ENCODE measurements at regions not wholly inside any gene's neighbourhood (a gene's known extent, or its start where the extent isn't known, plus 50 kb on each side); places are given as distances from the start of the nearest gene placed in this dataset.
"Not testable (repeated sequence)": the region's sequence is repeated elsewhere in the genome, so short reads cannot be mapped to it uniquely, and the experiment has no call there.

DNA sequence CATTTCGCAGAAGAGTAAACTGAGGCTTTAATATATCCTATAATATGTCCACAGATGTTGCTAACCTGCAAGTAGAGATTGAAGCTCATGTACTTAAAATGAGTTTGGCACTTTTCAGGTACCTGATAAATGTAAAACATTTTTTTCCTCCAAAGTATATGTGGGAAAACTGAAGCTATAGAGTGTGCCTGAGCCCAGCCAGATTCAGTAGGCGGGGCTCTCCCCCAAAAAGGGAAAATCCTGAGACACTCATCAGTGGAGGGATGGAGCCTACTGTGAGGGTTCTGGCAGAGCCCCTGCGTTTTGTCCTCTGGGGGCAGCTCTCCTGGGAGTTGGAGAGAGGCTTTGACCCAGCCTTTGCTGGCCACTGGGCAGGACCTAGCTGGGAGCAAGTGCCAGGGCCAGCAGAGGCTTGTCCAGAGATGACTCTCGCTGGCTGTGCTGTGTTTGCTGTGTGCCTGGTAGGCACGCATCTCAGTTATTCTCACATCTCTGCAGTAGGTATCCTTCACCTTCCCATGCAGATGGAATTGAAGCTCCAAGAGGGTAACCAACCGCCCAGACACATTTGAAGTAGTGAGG lies 81.1 kb upstream of the SPRY4 start:
- DNase-seq (ENCODE audit: low read depth, low spot score) = no peak

DNA sequence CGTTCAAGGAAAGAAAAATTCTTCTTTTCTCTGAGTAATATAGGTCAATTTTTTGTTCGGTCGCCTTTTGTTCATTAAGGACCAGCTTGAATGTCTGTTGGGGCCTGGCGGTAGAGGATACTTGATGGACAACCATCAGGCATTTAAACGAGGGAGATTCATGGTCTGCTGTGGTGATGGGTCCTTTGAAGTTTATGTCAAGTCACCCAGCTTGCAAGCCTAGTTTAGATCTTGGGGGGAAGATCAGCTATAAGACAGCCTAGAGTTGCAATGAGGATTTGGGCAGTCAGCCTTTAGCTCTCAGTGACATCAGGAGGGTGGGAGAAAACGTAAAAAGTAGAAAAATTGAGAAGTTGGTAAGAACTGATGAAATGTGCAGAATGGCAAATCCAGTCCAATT lies 80.2 kb upstream of the SPRY4 start:
- DNase-seq (ENCODE audit: low read depth, low spot score) = no peak

DNA sequence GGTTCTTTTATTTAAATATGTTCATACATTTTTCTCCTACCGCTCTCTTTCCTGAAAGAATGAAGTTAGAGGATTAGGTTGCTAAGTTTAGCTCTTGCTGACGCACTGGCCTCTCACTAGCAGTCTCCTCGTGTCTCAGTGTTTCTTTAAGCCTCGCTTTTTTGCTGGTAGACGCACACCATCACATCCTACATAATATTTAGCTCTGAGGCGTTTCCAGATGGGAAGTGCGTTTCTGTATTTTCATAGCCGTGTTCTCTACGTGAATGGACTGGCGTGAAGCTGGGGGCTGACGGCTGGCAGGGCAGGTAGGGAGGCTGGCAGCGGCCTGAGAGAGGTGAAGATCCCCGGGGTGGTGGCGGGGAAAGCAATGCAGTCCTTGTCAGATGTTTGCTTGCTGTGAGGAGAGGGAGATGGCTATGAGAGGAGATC lies 79.2 kb upstream of the SPRY4 start:
- DNase-seq (ENCODE audit: low read depth, low spot score) = no peak

DNA sequence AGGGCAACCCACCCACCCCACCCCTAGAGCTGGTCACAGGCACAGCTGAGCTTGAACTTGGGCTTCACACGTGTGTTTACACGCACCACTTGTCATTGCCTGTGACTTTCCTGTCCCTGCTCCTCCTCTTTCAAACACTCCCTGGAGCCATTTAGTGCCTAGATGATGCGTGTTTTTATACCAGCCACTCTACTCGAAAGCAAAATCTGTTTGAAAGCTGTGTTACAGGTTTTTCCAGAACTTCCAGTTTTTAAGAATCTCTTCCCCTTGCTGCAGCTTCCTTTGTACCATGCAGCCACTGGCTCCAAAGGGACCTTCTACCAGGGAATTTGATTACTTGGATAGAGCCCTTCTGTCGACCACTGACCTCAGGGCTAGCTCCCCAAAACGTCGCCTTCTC lies 78.8 kb upstream of the SPRY4 start:
- DNase-seq (ENCODE audit: low read depth, low spot score) = peak; percentile 63

GRCh38 chr5:142402752-142403318 lies 78.0 kb upstream of the SPRY4 start:
- DNase-seq (ENCODE audit: low read depth, low spot score) = no peak

DNA sequence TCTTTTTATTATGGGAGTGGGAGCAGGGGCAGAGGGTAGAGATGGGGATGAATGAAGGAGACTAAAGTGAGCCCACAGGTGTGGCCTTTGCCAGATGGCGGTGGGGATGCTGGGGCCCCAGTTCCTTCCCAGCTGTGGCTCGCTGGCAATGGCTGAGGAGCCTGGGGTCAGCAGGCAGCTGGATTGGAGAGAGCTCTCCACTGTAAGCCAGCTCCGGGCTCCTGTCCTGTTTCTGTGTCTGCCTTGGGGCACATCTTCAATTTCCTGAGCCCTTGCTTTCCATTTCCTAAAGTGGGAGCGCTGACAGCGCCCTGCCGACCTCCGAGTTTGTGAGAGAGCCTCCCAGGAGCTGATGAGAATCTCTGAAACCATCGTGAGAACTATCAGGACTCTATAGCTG lies 75.6 kb upstream of the SPRY4 start:
- DNase-seq (ENCODE audit: low read depth, low spot score) = no peak

DNA sequence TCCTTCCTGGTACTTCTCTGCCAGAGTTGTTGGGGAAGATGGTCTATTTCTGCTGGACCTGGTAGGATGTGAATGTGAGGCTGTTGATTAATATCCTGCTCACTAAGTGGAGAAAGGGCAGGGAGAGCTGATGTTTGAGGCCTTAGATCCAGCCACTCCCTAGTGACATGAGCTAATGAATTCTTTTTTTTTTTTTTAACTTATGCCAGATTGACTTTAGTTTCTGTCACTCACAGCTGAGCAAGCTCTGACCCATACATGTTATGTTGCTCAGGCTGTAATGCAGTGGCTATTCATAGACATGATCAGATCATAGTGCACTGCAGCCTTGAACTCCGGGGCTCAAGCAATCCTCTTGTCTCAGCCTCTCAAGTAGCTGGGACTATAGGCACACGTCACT lies 75.1 kb upstream of the SPRY4 start:
- DNase-seq (ENCODE audit: low read depth, low spot score) = no peak

DNA sequence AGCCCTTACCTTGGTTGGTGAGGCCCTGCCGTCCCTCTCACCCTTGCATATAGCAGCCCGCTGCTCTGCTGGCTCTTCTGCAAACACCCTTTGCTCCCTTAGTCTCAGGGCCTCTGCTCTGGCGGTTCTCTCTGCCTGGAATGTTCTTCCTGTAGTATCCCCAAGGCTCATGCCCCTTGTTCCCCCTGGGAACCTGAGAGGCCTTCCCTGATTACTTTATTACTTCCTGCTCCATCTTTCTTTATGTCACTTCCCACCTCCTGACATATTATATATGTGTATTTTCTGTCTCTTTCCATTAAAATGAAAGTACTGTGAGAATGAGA lies 73.9 kb upstream of the SPRY4 start:
- no peak for DNase-seq (ENCODE audit: low read depth, low spot score)

DNA sequence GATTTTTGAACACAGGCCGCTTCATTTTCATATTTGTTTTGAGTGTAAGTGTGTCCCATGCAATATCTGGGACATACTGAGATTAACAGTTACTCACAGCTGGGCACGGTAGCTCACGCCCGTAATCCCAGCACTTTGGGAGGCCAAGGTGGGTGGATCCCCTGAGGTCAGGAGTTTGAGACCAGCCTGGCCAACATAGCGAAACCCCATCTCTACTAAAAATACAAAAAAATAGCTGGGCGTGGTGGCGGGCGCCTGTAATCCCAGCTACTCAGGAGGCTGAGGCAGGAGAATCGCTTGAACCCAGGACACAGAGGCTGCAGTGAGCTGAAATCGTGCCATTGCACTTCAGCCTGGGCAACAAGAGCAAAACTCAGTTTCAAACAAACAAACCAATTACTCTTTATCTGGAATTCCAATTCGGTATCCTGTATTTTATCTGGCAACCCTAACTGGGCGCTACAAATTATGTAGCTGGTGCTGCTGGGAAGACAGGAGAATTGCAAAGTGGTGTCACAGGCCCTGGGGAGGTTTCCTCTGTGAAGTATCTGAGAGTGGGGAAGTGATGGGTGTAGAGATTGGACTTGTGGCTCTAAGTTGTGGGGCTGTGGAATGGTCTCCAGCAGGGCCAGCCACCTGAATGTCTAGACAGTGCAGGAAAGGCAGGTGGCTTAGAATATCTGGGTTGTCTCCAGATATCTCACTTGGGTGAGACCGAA lies 73.3 kb upstream of the SPRY4 start:
- not testable (repeated sequence) for DNase-seq (ENCODE audit: low read depth, low spot score)

- DNase-seq (ENCODE audit: low read depth, low spot score) = no peak
Observed at GRCh38 chr5:142397178-142397577, 72.4 kb upstream of the SPRY4 start.

- DNase-seq (ENCODE audit: low read depth, low spot score) = no peak
Observed at GRCh38 chr5:142396436-142397038, 71.7 kb upstream of the SPRY4 start.

DNA sequence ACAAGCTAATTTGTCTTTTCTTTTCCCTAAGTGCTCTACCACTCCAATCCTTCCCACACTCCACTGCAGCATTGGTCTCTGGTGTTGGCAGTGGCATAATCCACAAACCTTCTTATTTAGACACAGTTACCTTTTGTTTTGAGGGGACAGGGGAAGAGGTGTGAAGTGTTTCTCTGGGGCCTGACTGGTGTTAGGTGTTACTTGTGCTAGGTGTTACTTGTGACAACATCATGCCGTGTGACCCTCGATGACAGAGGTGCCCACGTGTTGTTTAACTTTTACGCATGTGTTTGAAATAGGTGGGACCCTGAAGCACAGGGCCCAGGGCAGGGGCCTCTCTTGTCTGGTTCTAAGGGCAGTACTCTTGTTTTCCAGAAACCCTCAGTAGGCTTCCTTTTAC lies 70.5 kb upstream of the SPRY4 start:
- DNase-seq (ENCODE audit: low read depth, low spot score) = no peak

DNA sequence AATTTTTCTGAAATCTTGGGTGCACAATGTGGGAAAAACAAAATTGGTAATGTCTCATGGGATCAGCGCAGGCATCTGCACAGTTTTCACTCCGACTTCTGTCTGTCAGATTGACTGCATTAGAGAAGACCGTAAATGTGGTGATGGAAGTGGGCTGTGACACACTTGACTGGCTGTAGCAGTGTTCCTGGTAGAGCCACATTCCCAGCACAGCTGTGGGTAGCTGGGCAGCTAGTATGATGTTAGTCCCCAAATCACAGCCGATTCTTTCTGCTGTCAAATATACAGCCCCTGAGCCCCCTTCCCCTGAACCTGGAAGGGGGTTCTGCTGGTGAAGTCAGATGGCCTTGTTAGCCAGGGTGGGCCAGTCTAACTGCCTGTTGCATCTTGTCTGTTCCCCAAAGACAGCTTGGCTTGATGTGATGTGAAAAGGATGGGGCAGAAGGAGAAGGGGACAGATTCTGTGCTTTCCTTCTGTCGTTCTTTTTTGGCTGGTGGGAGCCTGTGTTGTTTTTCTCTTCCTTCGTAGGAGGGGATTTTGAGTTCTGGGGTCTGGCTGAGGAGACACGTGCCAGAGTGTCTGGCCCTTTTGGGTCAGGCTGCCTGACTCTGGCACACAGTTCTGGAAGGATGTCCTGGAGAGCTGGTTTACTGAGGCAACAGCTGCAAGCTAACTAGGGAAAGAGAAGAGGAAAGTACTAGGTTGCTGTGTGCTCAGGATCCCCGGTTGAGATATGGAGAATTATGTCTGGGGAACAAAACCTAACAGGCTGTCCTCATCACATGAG lies 66.4 kb upstream of the SPRY4 start:
- no peak for DNase-seq (ENCODE audit: low read depth, low spot score)

- no peak for DNase-seq (ENCODE audit: low read depth, low spot score)
Observed at GRCh38 chr5:142390334-142390733, 65.5 kb upstream of the SPRY4 start.

DNA sequence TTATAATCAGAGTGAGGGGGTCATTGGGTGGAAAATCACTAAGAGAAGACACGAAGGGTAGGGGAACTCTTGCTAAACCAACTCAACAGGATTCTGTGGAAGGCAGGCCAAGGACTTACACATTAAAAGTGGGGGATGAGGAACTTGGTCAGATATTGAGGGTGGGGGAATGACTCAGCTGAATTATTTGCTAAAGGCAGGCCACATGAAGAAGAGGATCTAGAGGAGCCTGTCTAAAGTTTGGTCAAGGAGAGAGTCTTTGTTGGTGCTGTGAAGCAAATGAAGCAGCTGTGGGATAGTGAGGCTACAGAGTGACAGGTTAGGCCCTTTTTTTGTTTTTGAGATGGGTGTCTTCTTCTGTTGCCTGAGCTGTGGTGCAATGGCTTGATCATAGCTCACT lies 63.9 kb upstream of the SPRY4 start:
- no peak for DNase-seq (ENCODE audit: low read depth, low spot score)

- no peak for DNase-seq (ENCODE audit: low read depth, low spot score)
Observed at GRCh38 chr5:142387024-142387682, 62.3 kb upstream of the SPRY4 start.

GRCh38 chr5:142386137-142387023 lies 61.6 kb upstream of the SPRY4 start:
- DNase-seq (ENCODE audit: low read depth, low spot score) = no peak

DNA sequence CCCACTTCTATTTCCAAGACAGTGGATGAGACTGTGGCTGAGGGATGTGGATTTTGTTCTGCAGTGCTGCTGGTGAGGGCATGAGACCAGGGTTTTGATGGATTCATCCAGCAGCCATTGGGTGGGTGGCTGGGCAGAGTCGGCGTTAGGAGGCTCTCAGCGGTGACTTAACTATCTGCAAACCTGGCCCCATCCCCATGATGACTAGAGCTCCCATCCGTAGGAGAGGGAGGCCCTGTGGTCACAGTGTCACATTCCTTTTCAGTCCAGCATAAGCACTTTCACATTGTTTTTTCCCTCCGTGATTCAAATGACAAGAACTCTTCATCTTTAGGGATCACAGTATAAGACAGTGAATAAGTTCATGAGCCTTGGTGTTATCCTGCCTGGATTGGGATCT lies 60.4 kb upstream of the SPRY4 start:
- no peak for DNase-seq (ENCODE audit: low read depth, low spot score)

DNA sequence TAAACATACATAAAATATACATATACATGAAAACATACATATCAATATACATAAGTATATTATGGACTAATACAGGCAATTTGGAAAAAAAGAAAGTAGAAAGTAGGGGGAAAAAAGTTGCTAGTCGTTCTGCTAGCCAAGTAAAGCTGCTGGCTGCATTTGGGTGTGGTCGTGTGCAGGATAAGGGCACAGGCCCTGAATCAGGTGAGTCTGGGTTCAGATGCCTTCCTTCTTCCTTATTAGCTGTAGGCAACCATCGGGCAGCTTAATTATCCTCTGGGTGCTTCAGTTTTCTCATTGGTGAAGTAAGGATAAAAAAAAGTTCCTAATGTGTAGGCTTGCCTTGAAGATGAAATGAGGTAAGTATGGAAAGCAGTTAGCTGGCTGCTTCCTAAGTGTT lies 59.2 kb upstream of the SPRY4 start:
- DNase-seq (ENCODE audit: low read depth, low spot score) = no peak

DNA sequence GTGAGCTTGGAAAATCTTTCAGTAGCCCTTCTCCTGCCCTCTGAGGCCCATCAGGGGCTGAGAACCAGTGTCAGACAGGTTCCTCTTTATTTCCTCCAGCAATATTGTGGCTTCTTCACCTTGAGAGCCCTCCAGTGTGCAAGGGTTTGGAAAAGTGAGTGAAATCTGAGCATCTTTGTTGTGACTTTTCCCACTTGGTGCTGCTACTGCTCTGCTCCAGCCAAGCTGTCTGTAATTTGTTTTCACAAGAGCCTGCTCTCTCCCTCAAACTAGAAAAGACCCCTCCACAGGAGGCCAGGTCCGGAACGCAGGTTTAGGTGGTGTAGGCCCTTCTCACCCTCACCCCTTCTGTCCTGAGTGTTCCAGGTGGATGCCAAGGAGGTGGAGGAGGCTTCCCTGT lies 57.4 kb upstream of the SPRY4 start:
- no peak for DNase-seq (ENCODE audit: low read depth, low spot score)

All from iPS DF 19.7 (cell line).